Prostate gland (tissue), 2 donors: ENCODE measurements at regions not wholly inside any gene's neighbourhood (a gene's known extent, or its start where the extent isn't known, plus 50 kb on each side); places are given as distances from the start of the nearest gene placed in this dataset.

ENCODE experiments used
- DNase-seq: peaks from one replicate; pipeline ENCODE4 v3.0.0-alpha.2; 2019; ENCODE audit warnings: low spot score
- H3K27ac ChIP-seq, 2 donors: fragments of 200-600 bp; sonication (generic); 2 replicates each; pipeline ENCODE4 v1.5.1; 2017 to 2019
- H3K27me3 ChIP-seq: fragments of 200-600 bp; sonication (generic); replicated peaks from 2 replicates; pipeline ENCODE4 v1.5.1; 2019; ENCODE audit not compliant: insufficient read depth
- H3K36me3 ChIP-seq, 2 donors: fragments of 200-600 bp; sonication (generic); 1 replicate in 1 of 2; 2 replicates in 1 of 2; pipeline versions ENCODE4 v1.5.1 to v1.8.1; 2017 to 2019
- H3K4me1 ChIP-seq: fragments of 200-600 bp; sonication (generic); replicated peaks from 2 replicates; pipeline ENCODE4 v1.5.1; 2019
- H3K4me3 ChIP-seq, 2 donors: fragments of 200-600 bp; sonication (generic); 2 replicates each; pipeline ENCODE4 v1.5.1; 2017 to 2019
- H3K9me3 ChIP-seq: fragments of 200-600 bp; sonication (generic); 2 replicates; pipeline ENCODE4 v1.5.1; 2017
- CTCF ChIP-seq, 4 experiments: fragments of 200-600 bp in 2 of 4; fragments of 450-650 bp in 2 of 4; sonication (generic) in 2 of 4; IDR thresholded peaks; 1 replicate in 3 of 4; 2 replicates in 1 of 4; pipeline ENCODE4 v1.5.1; 2016 to 2019; ENCODE audit warnings: antibody characterized with exemption in 4 of 4, mild to moderate bottlenecking in 2 of 4, moderate library complexity in 2 of 4
- POLR2A ChIP-seq: fragments of 450-650 bp; IDR thresholded peaks from one replicate; pipeline ENCODE4 v1.6.1; 2016; ENCODE audit warnings: antibody characterized with exemption, mild to moderate bottlenecking
- POLR2AphosphoS5 ChIP-seq: sonication (generic); formaldehyde crosslinking; IDR thresholded peaks from one replicate; pipeline ENCODE4 v1.6.1; 2017; ENCODE audit warnings: antibody characterized with exemption
- WGBS: methylation state at CpG from one replicate; pipeline ENCODE4 v1.1.5; 2018; 5-methylcytosine and 5-hydroxymethylcytosine counted together
- intact Hi-C: fragments of 100-400 bp; cut with DNase I; formaldehyde crosslinking; loops from one replicate; pipeline ENCODE4 v1.14.2; 2022

GRCh38 chr11:44488165-44488965 lies 77.1 kb upstream of the CD82 start:
- 80% methylated on average over 8 of the region's 8 CpGs for WGBS
- intact Hi-C loops, result no loop called here
- no peak overlapping the region for H3K27ac ChIP-seq
- DNase-seq, result no peak
- no peak for TF ChIP-seq CTCF (IDR thresholded peaks at IDR 0.05)
- no peak for TF ChIP-seq POLR2AphosphoS5
- no peak for TF ChIP-seq POLR2A
- no peaks in the 10 kb centered on the region for H3K27me3 ChIP-seq
- no peaks in the 10 kb centered on the region for H3K36me3 ChIP-seq
- H3K4me1 ChIP-seq, result no peaks in the 10 kb centered on the region
- H3K9me3 ChIP-seq, result no peaks in the 10 kb centered on the region
- H3K4me3 ChIP-seq, result no peak overlapping the region

- no peak for DNase-seq
- no peaks in the 10 kb centered on the region for H3K27me3 ChIP-seq
- intact Hi-C loops, result no loop called here
- TF ChIP-seq POLR2A (no peak), CTCF (IDR thresholded peaks at IDR 0.05) (no peak), POLR2AphosphoS5 (no peak)
- H3K9me3 ChIP-seq, result no peaks in the 10 kb centered on the region
- no peak overlapping the region for H3K4me3 ChIP-seq
- no peaks in the 10 kb centered on the region for H3K4me1 ChIP-seq
- no peaks in the 10 kb centered on the region for H3K36me3 ChIP-seq
- H3K27ac ChIP-seq, result no peak overlapping the region
These were observed 72.1 kb upstream of the CD82 start for GRCh38 chr11:44493383-44493782.

GRCh38 chr11:44493930-44494329 lies 71.5 kb upstream of the CD82 start:
- Histone ChIP-seq H3K27me3 (no peaks in the 10 kb centered on the region), H3K9me3 (no peaks in the 10 kb centered on the region), H3K4me1 (no peaks in the 10 kb centered on the region), H3K27ac (no peak overlapping the region), H3K36me3 (no peaks in the 10 kb centered on the region), H3K4me3 (no peak overlapping the region)
- 91% methylated on average over 1 of the region's 1 CpG for WGBS
- intact Hi-C loops, result no loop called here
- no peak for DNase-seq
- TF ChIP-seq POLR2A (no peak), CTCF (IDR thresholded peaks at IDR 0.05) (no peak), POLR2AphosphoS5 (no peak)

- no peaks in the 10 kb centered on the region for H3K4me1 ChIP-seq
- intact Hi-C loops, result no loop called here
- no peaks in the 10 kb centered on the region for H3K36me3 ChIP-seq
- no peaks in the 10 kb centered on the region for H3K27me3 ChIP-seq
- no peaks in the 10 kb centered on the region for H3K9me3 ChIP-seq
- DNase-seq, result no peak
- no peak overlapping the region for H3K4me3 ChIP-seq
- 72% methylated on average over 2 of the region's 2 CpGs for WGBS
- TF ChIP-seq CTCF (IDR thresholded peaks at IDR 0.05), result no peak
- no peak overlapping the region for H3K27ac ChIP-seq
These were observed 70.7 kb upstream of the CD82 start for GRCh38 chr11:44494785-44495184.

GRCh38 chr11:44496391-44496790 lies 69.1 kb upstream of the CD82 start:
- Histone ChIP-seq H3K36me3 (no peaks in the 10 kb centered on the region), H3K4me1 (no peaks in the 10 kb centered on the region), H3K9me3 (no peaks in the 10 kb centered on the region), H3K27ac (no peak overlapping the region), H3K27me3 (no peaks in the 10 kb centered on the region), H3K4me3 (no peak overlapping the region)
- TF ChIP-seq POLR2AphosphoS5, result no peak
- TF ChIP-seq POLR2A, result no peak
- no peak for TF ChIP-seq CTCF (IDR thresholded peaks at IDR 0.05)
- no peak for DNase-seq
- WGBS, result 81% methylated on average over 3 of the region's 3 CpGs
- intact Hi-C loops, result no loop called here
